ENCODE measurements at regions not wholly inside any gene's neighbourhood (a gene's known extent, or its start where the extent isn't known, plus 50 kb on each side); places are given as distances from the start of the nearest gene placed in this dataset.
"Not testable (repeated sequence)": the region's sequence is repeated elsewhere in the genome, so short reads cannot be mapped to it uniquely, and the experiment has no call there.

DNA sequence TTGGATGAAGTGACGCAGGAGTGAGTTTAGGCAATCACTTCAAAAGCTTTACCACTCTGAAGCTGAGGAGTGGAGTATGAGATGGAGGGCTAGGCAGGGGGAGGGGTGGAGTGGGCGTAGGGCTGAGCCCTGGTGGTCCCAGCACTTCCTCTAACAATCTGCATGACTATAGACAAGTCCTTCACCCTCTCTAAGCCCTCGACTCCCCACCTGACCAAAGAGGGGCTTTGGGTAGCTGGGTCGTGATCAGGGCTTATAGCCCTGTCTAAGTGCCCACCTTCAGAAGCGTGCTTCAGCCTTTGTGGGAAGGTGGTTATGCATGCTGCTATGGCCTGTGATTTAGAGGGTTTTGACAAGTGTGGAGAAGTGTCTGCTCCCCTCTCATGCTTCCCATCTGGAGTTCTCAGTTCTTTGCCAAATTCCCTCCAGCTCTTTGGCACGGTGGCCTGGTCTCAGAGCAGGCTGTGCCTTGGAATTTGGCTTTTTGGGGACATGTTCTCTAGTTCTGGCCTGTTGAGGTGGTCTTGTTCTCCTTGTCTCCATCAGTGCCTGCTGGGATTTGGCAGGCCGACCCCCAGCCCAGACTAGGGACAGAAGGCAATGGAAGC is 53.0 kb downstream of the ACTBL2 start:
- DNase-seq = no peak
- Histone ChIP-seq H3K4me1 (no peaks in the 10 kb centered on the region), H3K36me3 (no peaks in the 10 kb centered on the region), H3K27ac (no peak overlapping the region), H3K9me3 (no peaks in the 10 kb centered on the region), H3K4me3 (no peak overlapping the region), H3K27me3 (no peaks in the 10 kb centered on the region), H3K9ac (ENCODE audit: low read depth in 2 of 2, low read length in 2 of 2) (no peak overlapping the region)
- TF ChIP-seq, protein P1, sequence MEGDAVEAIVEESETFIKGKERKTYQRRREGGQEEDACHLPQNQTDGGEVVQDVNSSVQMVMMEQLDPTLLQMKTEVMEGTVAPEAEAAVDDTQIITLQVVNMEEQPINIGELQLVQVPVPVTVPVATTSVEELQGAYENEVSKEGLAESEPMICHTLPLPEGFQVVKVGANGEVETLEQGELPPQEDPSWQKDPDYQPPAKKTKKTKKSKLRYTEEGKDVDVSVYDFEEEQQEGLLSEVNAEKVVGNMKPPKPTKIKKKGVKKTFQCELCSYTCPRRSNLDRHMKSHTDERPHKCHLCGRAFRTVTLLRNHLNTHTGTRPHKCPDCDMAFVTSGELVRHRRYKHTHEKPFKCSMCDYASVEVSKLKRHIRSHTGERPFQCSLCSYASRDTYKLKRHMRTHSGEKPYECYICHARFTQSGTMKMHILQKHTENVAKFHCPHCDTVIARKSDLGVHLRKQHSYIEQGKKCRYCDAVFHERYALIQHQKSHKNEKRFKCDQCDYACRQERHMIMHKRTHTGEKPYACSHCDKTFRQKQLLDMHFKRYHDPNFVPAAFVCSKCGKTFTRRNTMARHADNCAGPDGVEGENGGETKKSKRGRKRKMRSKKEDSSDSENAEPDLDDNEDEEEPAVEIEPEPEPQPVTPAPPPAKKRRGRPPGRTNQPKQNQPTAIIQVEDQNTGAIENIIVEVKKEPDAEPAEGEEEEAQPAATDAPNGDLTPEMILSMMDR (IDR thresholded peaks at IDR 0.05) = no peak
- intact Hi-C loops (cut with DNase I) = no loop called here

DNA sequence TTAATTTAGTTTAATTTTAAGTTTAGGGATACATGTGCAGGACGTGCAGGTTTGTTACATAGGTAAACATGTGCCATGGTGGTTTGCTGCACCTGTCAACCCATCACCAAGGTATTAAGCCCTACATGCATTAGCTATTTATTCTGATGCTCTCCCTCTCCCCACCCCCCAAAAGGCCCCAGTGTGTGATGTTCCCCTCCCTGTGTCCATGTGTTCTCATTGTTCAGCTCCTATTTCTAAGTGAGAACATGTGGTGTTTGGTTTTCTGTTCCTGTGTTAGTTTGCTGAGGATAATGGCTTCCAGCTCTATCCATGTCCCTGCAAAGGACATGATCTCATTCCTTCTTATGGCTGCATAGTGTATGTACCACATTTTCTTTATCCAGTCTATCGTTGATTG is 53.6 kb downstream of the ACTBL2 start:
- H3K9ac ChIP-seq (ENCODE audit: low read depth in 2 of 2, low read length in 2 of 2); H3K4me1 ChIP-seq; H3K27me3 ChIP-seq; DNase-seq; H3K4me3 ChIP-seq; intact Hi-C loops (cut with DNase I); H3K27ac ChIP-seq; H3K9me3 ChIP-seq; H3K36me3 ChIP-seq: not testable (repeated sequence)

DNA sequence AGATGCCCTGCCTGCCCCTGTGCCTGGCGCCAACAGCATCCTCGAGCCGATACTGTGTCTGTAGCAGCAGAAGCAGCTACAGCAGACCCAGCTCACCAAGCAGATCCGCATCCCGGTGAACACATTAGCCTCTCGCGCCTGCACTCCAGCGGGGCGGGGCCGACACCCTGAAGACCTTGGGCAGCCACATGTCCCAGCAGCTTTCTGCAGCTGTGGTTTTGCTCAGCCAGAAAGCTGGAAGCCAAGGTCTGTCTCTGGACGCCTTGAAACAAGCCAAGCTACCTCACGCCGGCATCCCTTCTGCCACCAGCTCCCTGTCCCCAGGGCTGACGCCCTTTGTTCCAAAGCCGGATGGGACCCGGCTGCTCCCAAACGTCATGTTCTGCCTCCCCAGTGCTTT is 59.6 kb downstream of the ACTBL2 start:
- H3K9me3 ChIP-seq = no peaks in the 10 kb centered on the region
- H3K36me3 ChIP-seq = no peaks in the 10 kb centered on the region
- no peak overlapping the region for H3K9ac ChIP-seq (ENCODE audit: low read depth in 2 of 2, low read length in 2 of 2)
- H3K4me1 ChIP-seq = no peaks in the 10 kb centered on the region
- TF ChIP-seq, protein P1 (IDR thresholded peaks at IDR 0.05) = no peak
- H3K27ac ChIP-seq = no peak overlapping the region
- no peak for DNase-seq
- no peak overlapping the region for H3K4me3 ChIP-seq
- no peaks in the 10 kb centered on the region for H3K27me3 ChIP-seq
- intact Hi-C loops (cut with DNase I) = no loop called here

DNA sequence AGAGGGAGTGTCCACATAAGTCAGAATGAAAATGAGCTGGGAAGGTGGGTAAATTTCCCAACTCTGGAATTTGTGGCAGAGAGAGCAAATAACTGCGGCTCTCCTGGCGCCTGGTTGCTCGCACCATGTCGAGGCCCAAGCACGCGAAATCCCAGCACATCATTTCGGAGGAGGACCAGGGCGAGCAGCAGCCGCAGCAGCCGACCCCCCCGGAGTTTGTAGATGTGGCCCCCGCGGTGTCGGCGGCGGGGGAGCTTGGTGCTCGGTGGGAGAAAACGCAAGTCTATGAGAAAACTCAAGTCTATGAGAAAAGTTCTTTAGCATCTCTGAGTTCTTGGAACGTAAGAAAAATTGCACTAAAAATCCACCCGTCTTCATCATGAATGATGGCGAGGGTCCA is 60.3 kb downstream of the ACTBL2 start:
- intact Hi-C loops (cut with DNase I) = no loop called here
- no peak for DNase-seq
- Histone ChIP-seq H3K4me3 (no peak overlapping the region), H3K4me1 (no peaks in the 10 kb centered on the region), H3K36me3 (no peaks in the 10 kb centered on the region), H3K27me3 (no peaks in the 10 kb centered on the region), H3K9ac (ENCODE audit: low read depth in 2 of 2, low read length in 2 of 2) (no peak overlapping the region), H3K9me3 (no peaks in the 10 kb centered on the region), H3K27ac (no peak overlapping the region)
- TF ChIP-seq, protein P1 (IDR thresholded peaks at IDR 0.05) = no peak

DNA sequence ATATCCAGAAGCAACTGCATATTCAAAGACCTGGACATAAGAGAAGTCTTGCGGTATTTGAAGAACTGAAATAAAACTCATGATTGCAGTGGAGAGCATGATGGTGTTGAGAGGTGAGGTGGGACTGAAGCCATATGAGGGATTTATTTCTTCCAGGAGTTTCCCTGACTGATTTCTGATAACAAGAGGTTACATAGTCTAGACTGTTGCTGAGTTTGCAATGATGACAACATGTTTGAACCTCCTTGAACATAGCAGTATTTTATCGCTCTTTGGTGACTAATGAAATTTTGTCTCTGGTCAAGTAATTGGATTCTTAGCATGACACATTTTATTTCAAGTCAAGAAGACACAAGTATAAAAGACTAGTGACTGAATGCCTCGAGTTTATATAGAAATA is 61.8 kb downstream of the ACTBL2 start:
- no peaks in the 10 kb centered on the region for H3K4me1 ChIP-seq
- H3K27me3 ChIP-seq = no peaks in the 10 kb centered on the region
- no peak overlapping the region for H3K4me3 ChIP-seq
- no peak for DNase-seq
- no peaks in the 10 kb centered on the region for H3K9me3 ChIP-seq
- no peaks in the 10 kb centered on the region for H3K36me3 ChIP-seq
- TF ChIP-seq, protein P1 (IDR thresholded peaks at IDR 0.05) = no peak
- no peak overlapping the region for H3K27ac ChIP-seq
- no peak overlapping the region for H3K9ac ChIP-seq (ENCODE audit: low read depth in 2 of 2, low read length in 2 of 2)
- intact Hi-C loops (cut with DNase I) = no loop called here

DNA sequence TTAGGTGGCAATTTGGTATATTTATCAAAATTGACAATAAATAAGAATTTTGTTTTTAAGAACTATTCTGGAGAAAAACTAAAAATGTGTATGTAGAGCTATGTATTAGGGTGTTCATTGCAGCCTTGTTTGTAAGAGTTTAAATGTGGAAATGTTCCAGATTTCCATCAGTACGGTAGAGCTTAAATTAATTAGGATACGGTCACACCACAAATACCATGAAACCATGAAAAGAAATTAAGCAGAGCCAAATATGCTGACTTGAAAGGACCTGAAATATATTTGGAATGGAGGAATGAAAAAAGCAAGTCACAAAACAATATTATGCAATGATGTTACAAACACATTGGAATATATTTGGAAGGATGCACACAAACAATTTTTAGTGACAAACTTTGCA is 64.6 kb downstream of the ACTBL2 start:
- Histone ChIP-seq H3K36me3 (no peaks in the 10 kb centered on the region), H3K9me3 (no peaks in the 10 kb centered on the region), H3K27ac (no peak overlapping the region), H3K27me3 (no peaks in the 10 kb centered on the region), H3K9ac (ENCODE audit: low read depth in 2 of 2, low read length in 2 of 2) (no peak overlapping the region), H3K4me3 (no peak overlapping the region), H3K4me1 (no peaks in the 10 kb centered on the region)
- DNase-seq = no peak
- intact Hi-C loops (cut with DNase I) = no loop called here
- TF ChIP-seq, protein P1 (IDR thresholded peaks at IDR 0.05) = no peak
